ENCODE measurements at regions not wholly inside any gene's neighbourhood (a gene's known extent, or its start where the extent isn't known, plus 50 kb on each side); places are given as distances from the start of the nearest gene placed in this dataset.
"Not testable (repeated sequence)": the region's sequence is repeated elsewhere in the genome, so short reads cannot be mapped to it uniquely, and the experiment has no call there.

DNA sequence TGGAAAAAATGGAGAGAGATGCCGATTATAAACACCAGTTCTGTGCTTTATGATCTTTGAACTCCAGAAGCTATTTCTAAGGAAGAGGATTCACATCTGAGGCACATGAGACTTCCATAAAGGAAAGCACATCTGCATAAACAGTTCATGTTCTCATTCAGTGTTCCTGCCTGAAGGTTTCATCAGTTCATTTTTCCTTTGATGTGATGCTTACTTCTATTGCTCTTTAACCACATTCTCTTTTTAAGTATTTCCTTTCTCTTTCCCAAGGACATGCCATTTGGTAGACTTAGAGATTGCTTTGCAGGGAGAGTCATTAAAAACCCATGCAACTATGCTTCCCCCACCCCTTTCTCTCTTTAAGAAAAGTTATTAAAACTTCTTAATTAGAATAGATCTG lies 387.0 kb upstream of the FLRT2 start:
- no peak for DNase-seq (ENCODE audit: low spot score)

DNA sequence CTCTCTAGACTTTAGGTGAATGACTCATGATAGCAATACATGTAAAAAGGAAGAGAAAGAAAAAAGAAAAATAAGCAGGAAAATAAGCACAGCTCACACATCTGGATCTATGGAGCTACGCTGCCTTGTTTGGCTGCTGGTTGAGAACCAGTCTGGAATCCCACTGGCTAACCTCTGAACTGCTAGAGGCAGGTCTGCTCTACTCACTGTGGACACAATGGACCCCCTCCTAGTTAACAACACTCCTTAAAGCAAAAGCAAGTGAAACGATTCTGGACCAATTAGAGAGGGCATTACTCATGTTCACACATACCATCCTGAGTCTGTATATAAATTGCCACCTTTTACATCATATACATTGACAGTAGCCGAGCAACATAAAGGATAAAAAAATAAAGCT lies 383.2 kb upstream of the FLRT2 start:
- no peak for DNase-seq (ENCODE audit: low spot score)

DNA sequence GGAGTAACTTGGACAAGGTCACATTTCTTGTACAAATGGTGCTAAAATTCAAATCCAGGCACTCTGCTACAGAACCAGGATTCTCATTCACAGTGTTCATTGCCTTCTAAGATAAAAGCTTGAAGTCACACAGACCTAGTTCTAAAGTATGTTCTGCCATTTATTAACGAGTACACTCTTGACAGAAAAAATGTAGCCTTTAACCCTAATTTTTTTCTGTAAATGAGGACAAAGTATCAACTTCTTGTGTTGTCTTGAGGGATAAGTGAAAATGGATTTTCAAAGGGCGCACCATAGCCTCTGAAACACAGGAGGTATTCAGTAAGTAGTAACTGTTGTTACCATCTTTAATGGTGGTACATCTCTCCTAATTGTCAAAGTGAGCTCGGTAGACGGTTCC lies 379.8 kb upstream of the FLRT2 start:
- DNase-seq (ENCODE audit: low spot score), result no peak

DNA sequence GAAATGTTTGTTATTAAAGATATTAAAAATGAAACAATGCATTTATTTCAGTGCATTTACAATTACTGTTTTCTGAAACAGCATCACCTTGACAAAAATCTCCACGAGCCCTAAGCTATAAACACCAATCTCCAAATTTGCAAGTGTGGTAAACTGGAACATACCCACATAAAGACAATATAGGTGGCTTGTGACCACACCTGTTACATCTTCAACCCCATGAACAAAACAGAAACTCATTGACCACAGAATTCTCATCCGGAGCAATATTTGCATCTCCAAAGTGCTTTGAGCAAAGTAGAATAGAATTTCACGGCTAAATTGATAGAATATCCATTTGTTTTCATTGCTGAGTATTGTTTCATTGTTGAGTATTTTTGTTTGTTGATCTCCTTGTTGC lies 375.2 kb upstream of the FLRT2 start:
- no peak for DNase-seq (ENCODE audit: low spot score)

DNA sequence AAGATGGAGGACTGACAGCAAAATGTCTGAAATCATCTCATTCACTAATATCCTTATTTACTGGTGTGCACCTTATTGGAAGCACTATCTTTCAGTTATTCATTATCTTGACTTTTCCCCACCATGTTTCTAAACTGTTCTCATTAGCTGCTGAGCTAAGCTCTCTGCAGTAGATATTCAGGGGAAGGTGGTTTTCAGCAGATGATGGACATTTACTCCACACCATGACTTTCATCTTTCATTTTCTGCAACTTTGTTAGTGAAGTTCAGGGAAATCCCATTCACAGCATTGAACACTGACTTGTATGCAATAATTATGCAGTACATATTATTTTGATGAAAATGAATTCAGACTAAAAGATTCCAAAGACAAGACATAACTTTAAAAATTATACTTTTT lies 373.6 kb upstream of the FLRT2 start:
- no peak for DNase-seq (ENCODE audit: low spot score)

DNA sequence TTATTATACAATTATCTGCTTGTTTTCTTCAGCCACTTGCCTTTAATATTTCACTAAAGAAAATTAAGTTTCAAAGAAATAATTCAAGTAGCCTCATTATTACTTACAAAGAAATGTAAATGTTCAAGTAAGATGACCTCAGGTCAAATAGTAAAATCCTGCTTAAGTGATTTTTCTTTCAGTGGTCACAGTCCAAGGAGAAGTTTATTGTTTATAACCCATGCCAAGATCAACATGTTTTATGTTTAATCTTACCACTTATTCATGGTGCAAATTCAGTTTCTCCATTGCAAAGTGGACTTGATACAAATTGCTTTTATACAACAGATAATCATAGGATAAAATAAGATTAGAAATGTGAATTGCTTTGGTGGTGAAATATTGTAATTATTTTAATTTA lies 370.2 kb upstream of the FLRT2 start:
- no peak for DNase-seq (ENCODE audit: low spot score)

DNA sequence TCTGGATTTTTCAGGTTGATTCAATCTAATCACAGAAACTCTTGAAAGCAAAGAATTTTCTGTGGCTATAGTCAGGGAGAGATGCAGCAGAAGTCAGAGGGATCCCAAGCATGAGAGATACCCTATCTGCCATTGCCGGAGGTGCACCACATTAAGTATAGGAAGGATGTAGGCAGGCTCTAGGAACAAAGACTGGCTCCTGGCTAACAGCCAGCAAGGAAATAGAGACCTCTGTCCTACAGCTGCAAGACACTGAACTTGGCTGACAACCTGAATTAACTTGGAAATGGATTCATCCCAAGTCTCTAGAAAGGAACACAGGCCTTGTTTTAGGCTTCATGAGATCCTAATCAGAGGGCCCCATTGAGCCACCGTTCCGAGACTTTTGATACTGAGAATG lies 364.9 kb upstream of the FLRT2 start:
- DNase-seq (ENCODE audit: low spot score), result no peak

DNA sequence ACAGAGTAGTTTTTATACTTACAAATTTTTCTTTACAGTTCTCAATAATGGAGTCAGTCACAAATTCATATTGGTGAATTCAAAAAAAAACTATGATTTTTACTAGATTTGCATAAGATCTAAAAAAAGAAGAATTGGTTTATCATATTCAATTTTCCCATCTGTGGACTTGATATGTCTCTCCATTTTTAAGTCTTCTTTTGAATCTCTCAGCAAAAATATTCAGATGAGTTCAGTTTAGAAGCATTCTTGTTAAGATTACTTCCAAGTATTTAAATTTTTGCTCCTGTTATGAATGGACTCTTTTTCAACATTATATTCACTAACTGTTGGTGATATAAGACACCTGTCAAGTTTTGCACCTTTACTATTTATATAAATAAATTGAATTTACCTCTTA lies 360.6 kb upstream of the FLRT2 start:
- DNase-seq (ENCODE audit: low spot score), result no peak

DNA sequence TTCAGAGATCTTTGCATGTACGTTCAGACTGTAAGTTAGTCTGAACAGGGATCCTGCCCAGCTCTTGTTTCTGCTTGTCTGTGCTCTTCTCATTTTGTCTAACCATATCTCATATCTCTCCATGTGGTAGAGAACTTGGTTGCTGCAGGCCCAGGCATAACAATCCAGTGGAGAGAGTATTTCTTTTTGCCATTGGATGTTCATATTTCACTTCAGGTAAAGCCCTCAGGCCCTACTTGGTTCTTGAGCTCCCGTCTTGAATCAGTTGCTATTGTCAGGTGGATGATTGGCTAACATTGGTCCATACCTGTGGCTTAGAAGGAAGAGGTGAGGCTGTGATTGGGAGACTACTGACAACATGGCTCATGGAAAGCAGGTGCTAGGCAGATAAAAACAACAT lies 357.7 kb upstream of the FLRT2 start:
- no peak for DNase-seq (ENCODE audit: low spot score)

DNA sequence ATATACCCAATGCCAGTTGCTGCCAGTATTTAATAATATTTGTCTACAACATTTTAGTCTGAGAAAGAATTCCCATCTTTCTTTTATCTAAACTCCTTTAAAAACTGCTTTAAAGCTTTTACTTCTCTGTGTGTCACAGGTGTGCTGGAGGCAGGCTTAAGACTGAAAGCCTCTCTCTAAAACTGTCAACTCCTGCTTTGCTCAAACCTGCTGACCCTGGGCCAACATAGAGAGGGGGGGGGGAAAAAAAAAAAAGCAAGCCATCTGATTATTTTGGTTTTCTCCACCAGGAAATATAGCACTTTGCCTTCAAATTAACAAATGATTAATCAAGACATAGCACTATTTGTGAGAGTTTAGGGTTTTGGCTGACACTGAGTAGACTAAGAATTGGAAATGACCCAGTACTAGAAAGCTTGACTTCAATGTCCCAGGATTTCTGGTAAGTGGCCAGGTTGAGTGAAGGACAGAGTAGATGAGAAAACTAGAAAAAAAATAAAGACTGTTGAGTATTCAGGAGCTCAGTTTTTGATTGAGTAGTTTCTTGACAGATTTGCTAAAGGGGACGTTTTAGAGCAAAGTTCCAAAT lies 357.0 kb upstream of the FLRT2 start:
- DNase-seq (ENCODE audit: low spot score), result no peak

DNA sequence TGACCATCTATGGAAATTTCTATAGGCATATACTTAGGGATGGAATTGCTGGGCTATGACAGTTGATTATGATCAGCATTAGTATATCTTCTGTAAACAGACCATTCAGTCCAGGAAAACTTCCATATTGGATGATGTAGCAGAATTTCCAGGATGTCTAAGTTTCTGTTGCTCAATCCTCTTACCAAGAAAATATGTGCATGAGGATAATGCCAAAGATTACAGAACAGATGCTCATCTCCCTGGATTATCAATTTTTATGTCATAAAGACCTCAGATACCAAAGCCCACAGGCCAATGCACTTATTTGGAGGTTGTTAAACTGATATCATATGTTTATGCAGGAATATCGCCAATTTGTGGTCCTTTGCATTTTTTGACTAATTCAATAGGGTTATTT lies 354.4 kb upstream of the FLRT2 start:
- no peak for DNase-seq (ENCODE audit: low spot score)

DNA sequence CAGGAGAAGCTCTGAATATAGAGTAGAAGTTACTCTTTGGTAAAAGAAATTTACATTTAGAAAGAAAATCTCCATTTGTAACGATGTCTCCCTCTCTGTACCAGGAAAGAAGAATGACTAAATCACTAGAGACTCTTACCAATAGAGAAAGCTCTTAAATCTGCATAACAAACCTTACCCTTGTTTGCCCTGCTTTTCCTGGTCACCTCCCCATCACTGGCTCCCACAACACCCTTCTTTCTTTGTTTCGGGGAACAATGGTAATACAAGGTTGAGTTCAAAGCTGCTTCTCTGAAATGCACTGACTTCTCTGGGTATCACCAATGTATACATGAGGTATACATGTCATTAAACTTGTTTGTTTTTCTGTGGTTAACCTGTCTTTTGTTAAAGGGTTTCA lies 351.1 kb upstream of the FLRT2 start:
- no peak for DNase-seq (ENCODE audit: low spot score)

DNA sequence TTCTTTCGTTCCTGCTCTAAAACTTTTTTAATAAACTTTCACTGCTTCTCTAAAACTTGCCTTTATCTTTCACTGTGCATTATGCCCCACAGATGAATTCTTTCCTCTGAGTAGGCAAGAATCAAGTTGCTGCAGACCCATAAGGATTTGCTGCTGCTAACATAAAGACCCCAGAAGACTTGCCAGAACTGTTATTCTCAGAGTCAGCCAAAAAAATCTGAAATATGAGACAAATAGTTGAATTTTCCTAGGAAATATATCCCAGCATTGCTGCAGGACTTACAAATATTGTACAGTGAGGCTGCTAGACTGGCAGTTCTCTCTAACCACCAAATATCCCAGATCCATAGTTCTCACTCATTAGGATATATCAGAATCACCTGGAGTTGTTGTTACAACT lies 349.1 kb upstream of the FLRT2 start:
- DNase-seq (ENCODE audit: low spot score), result no peak

DNA sequence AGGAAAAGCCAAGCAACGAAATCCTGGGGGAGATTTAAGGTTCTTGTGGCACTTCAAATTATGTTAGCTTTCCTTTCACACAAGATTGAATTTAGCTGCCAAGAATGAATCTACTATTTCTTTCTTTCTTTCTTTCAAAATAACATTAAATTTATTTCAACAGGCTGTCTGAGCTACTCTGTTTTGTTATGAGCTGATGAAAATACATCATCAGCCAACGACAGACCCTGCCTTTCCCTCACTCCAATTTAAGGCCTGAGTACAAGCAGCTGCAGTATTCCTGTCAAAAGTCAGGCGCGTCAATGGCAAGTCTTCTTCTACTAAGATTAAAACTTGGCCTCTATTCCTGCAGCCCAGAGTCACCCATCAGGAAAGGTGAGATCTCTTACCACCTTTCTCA lies 347.7 kb upstream of the FLRT2 start:
- no peak for DNase-seq (ENCODE audit: low spot score)

DNA sequence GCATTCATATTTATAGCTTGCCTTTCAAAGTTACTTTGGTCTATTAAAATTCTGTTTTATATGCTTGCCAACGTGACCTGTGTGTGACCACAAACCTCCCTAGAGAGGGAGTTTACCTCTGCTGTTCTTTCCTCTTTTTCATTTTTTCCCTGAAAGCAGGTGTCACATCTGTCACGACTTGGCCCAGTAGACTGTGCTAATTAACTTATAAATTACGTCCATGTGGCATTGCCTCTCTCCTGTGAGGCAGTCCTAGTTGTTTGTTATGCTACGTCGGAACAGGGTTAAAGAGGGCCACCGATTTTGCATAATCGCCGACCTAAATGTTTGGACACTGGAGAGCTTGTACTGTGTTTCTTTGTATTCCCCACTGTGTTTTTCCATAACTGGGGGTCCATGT lies 343.9 kb upstream of the FLRT2 start:
- DNase-seq (ENCODE audit: low spot score), result no peak

DNA sequence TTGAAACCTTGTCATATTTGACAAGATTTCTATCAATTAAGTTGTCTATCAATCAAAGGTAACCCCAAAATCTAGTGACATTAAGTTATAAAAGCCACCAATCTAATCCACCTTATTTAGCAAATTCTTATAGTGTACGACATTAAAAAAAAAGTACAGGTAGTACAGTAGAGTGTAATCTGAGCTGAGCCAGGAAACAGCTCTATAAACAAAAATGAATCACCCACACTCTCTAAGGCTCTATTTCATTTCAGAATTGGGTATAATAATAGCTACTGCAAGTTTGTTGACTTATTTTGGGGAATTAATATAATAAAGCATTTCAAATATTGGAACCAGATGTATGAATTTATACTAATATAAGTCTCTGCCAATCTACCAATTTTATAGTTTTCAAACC lies 342.4 kb upstream of the FLRT2 start:
- DNase-seq (ENCODE audit: low spot score), result no peak

DNA sequence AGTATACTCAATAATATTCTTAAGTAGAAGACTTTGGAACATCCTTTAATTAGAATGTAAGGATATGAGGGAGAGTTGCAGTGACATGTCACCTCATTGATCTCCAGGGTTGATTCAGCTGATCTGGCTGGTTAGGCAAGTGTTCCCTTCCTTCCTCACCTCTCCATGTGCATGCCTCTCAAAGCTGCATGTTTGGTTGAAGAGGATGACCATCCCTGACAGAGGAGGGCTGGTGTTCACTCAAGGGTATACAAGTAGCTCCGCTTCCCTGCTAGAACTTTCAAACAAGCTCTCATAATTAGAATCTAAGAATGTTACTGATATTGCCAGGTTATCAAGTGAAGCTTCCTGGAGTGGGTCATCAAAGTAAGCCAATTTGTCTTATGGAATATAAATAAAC lies 341.1 kb upstream of the FLRT2 start:
- DNase-seq (ENCODE audit: low spot score), result no peak

DNA sequence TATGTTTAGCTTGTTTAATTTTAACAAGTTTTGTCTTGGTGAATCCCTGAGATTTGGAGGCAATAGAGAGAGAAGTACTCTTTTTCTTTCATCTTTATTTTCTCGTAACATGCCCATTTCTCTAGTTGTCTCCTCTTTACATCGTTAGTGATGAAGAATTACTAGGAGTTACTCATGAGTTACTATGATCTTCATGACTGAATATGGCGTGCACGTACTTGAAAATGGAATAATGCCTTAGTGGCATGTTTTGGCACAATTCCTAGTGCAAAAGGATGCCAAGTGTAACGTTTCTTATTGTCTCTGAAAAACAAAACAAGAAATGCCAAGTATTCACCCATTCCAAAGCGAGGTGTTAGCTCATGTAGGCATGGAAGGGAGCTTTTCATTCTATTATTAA lies 340.7 kb upstream of the FLRT2 start:
- not testable (repeated sequence) for DNase-seq (ENCODE audit: low spot score)

DNA sequence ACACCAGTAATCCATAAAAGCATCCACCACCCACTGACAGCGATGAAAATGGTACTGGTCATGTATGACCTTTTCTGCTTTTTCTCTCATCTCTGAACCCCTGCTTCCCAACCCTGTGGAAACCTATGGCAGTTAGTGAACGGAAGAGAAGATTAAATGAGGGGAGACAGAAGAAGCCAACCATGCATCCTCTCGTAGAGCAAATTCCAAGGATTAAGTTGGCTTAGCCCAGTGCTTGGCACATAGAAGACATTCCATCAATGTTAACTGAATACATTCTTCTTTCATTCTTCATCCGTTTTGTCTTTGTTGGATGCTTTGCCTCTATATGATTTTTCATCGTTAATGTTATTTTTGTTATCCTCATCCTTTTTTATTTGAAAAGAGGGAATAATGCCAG lies 339.7 kb upstream of the FLRT2 start:
- no peak for DNase-seq (ENCODE audit: low spot score)

DNA sequence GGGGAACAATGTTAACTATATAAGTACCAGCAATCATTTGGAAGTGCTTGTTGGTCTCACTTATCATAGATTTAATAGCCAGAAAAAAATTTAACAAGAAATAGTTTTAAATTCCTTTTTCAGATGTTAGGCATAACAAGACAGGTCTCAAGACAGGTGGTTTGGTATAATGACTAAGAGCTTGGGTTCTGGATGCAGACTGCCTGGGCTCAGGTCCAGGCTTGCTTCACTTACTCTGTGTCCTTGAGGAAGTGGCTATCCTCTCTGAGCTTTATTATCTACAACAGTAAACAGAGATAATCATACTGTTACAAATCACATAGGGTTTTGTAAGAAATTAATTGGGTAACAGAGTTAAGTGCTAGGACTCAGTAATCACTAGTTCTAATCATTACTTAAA lies 338.0 kb upstream of the FLRT2 start:
- DNase-seq (ENCODE audit: low spot score), result no peak

DNA sequence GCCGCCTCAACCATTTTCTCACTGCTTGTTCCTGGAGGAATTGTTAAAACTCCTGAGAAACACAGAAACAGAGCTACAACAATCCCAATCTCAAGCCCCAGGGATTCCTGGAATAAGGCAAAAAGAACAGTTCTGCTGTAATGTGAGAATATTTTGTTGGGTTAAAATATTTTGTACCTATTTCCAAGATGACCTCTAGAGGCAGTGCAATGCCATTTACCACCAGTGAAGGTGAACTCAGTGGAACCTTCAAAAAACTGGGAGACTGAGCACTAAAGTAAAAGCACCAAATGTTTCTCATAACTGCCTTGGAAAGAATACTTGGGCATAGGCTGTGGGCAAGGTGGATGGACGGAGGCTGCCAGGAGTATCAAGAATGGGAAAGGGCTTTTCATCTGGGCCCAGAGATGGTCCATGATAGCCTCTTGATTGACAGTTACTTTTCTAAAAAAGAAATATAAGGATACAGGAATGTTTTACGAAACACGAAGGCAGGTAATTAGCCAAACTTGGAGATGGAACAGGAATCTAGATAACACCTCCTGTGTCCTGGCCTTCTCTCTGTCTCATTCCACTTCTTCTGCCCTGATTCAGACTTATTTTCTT lies 334.0 kb upstream of the FLRT2 start:
- no peak for DNase-seq (ENCODE audit: low spot score)

DNA sequence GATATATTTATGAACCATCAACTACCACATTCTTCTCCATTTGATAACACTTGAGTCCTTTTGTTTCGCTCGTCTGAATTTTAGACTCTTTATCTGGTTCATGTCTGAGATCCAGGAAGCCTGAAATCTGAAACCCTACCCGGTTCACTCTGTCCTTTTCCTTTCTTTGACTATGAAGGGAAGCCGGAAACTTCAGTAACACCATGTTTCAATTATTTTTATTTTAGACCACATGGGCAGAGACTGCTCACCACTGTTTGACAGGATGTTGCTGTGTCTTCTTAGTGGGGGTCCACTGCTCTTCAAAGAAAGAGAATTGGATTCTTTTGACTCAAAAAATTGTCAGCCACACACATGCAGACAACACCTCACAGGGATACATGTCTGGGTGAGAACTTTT lies 331.9 kb upstream of the FLRT2 start:
- DNase-seq (ENCODE audit: low spot score), result no peak

DNA sequence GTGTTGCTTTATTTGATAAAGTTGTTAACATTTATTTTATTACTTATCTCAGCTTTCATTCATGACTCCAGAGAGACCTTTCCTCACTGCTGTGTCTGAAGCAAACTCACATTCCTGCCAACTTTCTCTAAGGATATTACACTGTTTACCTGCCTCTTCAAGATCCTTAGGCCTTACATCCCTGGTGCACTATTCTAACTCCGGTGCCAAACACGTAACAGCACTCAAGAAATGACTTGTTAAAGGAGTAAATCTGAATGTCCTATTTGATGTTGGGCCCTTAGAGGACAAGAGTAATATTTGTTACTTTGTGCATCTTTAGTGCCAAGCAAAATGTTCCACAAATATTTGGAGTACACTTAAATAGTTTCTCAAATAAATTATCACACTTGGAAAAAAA lies 324.1 kb upstream of the FLRT2 start:
- DNase-seq (ENCODE audit: low spot score), result no peak

DNA sequence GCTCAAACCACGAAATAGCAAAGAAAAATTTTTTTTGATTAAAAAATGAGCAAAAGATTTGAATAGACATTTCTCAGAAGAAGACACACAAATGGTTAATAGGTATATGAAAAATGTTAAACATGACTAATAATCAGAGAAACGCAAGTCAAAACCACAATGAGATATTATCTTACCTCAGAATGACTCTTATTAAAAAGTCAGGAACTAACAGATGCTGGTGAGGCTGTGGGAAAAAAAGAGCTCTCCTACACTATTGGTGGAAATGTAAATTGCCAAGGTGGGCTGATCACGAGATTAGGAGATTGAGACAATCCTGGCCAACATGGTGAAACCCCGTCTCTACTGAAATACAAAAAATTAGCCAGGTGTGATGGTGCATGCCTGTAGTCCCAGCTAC lies 315.5 kb upstream of the FLRT2 start:
- no peak for DNase-seq (ENCODE audit: low spot score)

DNA sequence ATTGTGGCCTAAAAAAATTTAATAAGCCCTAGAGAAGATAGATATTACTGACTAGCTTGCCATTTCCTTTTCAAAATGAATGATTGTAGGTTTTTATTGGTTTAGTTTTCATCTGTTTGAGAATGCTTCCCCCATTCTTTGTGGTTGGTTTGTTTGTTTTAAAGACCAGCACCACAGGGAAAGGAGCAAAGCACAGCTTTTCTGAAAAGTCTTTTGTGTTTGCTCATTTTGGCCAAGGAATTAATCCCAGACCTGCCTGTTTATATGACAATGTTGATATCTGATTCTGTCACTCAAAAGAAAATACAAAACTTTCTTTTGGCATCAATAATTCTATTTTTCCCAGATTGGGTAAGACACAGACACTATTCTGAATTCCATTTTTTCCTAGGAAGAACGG lies 312.5 kb upstream of the FLRT2 start:
- DNase-seq (ENCODE audit: low spot score), result no peak
